GM23338 (cell line): ENCODE measurements at regions not wholly inside any gene's neighbourhood (a gene's known extent, or its start where the extent isn't known, plus 50 kb on each side); places are given as distances from the start of the nearest gene placed in this dataset.

Source experiments
- POLR2AphosphoS5 ChIP-seq: IDR thresholded peaks from 2 replicates; pipeline ENCODE4 v1.6.1; 2016; ENCODE audit warnings: antibody characterized with exemption, low read depth
- TF ChIP-seq, protein P1 (sequence below), 2 experiments: fragments of 200-600 bp in 1 of 2; sonication (generic) in 1 of 2; conservative IDR thresholded peaks; 2 replicates each; pipeline versions ENCODE4 v1.5.1 to v1.6.1; 2016 to 2017; ENCODE audit warnings: antibody characterized with exemption in 2 of 2, low read depth in 2 of 2, mild to moderate bottlenecking in 2 of 2, moderate library complexity in 1 of 2

- TF ChIP-seq, protein P1, sequence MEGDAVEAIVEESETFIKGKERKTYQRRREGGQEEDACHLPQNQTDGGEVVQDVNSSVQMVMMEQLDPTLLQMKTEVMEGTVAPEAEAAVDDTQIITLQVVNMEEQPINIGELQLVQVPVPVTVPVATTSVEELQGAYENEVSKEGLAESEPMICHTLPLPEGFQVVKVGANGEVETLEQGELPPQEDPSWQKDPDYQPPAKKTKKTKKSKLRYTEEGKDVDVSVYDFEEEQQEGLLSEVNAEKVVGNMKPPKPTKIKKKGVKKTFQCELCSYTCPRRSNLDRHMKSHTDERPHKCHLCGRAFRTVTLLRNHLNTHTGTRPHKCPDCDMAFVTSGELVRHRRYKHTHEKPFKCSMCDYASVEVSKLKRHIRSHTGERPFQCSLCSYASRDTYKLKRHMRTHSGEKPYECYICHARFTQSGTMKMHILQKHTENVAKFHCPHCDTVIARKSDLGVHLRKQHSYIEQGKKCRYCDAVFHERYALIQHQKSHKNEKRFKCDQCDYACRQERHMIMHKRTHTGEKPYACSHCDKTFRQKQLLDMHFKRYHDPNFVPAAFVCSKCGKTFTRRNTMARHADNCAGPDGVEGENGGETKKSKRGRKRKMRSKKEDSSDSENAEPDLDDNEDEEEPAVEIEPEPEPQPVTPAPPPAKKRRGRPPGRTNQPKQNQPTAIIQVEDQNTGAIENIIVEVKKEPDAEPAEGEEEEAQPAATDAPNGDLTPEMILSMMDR (conservative IDR thresholded peaks at IDR 0.05; ENCODE audit: low read depth in 2 of 2), result no peak
- TF ChIP-seq POLR2AphosphoS5, result no peak
These were observed 452.1 kb upstream of the RASGRP1 start for GRCh38 chr15:39016706-39017105.
